ENCODE measurements at regions not wholly inside any gene's neighbourhood (a gene's known extent, or its start where the extent isn't known, plus 50 kb on each side); places are given as distances from the start of the nearest gene placed in this dataset.

- no peak overlapping the region for H3K4me3 ChIP-seq (ENCODE audit: low read depth, low read length)
- no peak for DNase-seq (ENCODE audit: low read depth)
- TF ChIP-seq CTCF (IDR thresholded peaks at IDR 0.05; ENCODE audit: insufficient read depth, low read depth, low read length), result no peak
These were observed 144.1 kb downstream of the HERPUD2 start for GRCh38 chr7:35550831-35551230.

- DNase-seq (ENCODE audit: low read depth), result no peak
- no peak for TF ChIP-seq CTCF (IDR thresholded peaks at IDR 0.05; ENCODE audit: insufficient read depth, low read depth, low read length)
- no peak overlapping the region for H3K4me3 ChIP-seq (ENCODE audit: low read depth, low read length)
These were observed 145.2 kb downstream of the HERPUD2 start for GRCh38 chr7:35549781-35550180.

- no peak overlapping the region for H3K4me3 ChIP-seq (ENCODE audit: low read depth, low read length)
- DNase-seq (ENCODE audit: low read depth), result no peak
- no peak for TF ChIP-seq CTCF (IDR thresholded peaks at IDR 0.05; ENCODE audit: insufficient read depth, low read depth, low read length)
These were observed 146.6 kb downstream of the HERPUD2 start for GRCh38 chr7:35548291-35548690.

GRCh38 chr7:35546691-35547429 lies 148.1 kb downstream of the HERPUD2 start:
- TF ChIP-seq CTCF (IDR thresholded peaks at IDR 0.05; ENCODE audit: insufficient read depth, low read depth, low read length), result no peak

GRCh38 chr7:35545831-35546230 lies 149.1 kb downstream of the HERPUD2 start:
- TF ChIP-seq CTCF (IDR thresholded peaks at IDR 0.05; ENCODE audit: insufficient read depth, low read depth, low read length), result no peak
- no peak for DNase-seq (ENCODE audit: low read depth)
- H3K4me3 ChIP-seq (ENCODE audit: low read depth, low read length), result no peak overlapping the region

More at GRCh38 chr7:35546691-35547429, 148.1 kb downstream of the HERPUD2 start:
- no peak overlapping the region for H3K4me3 ChIP-seq (ENCODE audit: low read depth, low read length)
- no peak for DNase-seq (ENCODE audit: low read depth)

- no peak for TF ChIP-seq CTCF (IDR thresholded peaks at IDR 0.05; ENCODE audit: insufficient read depth, low read depth, low read length)
- no peak overlapping the region for H3K4me3 ChIP-seq (ENCODE audit: low read depth, low read length)
- DNase-seq (ENCODE audit: low read depth), result no peak
These were observed 150.8 kb downstream of the HERPUD2 start for GRCh38 chr7:35544028-35544742.
